Fibroblast of peridontal ligament (primary cell): ENCODE measurements at regions not wholly inside any gene's neighbourhood (a gene's known extent, or its start where the extent isn't known, plus 50 kb on each side); places are given as distances from the start of the nearest gene placed in this dataset.
A peak's percentile ranks its signal among the peaks of the same experiment; 100 is the strongest.

Experiments
- DNase-seq: peaks from one replicate; pipeline ENCODE4 v3.0.0-alpha.2; 2010; ENCODE audit errors: extremely low read depth

DNA sequence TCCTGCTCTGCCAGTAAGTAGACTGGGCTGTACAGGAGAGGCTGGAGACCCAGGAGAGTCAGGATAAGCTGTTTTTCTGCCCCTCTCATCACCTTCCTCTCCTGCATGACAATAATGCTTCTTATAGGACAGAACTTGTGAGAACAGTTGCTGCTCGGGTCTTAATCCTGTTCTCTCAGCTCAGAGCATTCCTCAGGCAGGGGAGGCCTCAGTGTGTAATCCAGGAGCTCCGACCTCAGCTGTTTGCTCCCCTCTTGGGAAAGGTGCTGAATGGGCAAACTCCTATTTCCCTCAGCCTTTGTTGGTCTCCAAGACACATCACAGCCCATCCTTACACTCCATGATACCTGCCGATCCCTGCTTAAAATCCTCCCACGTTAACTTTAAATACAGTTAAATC lies 134.9 kb upstream of the LRFN2 start:
- DNase-seq, result no peak

DNA sequence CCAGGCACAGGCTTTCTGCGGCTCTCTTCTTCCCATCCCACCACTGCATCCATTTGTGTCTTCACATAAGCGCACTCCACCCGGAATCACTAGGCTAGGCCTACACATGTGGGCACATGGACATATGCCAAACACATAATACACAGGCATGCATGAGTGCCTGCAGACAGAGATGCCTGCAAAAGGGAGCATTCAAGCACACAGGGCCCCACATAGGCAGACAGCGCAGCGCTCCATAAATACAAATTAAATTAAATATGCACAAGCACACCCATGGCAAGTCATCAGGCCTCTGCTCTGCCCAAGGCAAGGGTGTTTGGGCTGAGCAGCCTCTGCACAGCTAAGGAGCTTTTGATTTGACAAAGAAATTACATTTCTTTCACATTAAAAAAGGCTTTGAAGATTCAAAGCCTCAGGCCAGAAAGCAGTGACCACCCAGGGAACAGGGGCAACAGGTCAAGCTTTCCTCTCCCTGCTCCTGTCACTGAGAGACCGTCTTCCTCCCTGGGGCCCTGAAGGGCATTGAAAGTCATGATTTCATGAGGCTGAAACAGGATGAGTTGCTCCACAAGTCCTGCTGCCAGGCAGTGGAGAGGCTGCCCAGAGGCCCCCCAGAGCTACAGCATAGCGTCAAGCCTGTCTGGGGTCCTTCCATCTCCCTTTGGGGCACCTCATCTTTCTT lies 134.2 kb upstream of the LRFN2 start:
- DNase-seq, result no peak

- DNase-seq, result no peak
Observed at GRCh38 chr6:40720375-40720748, 133.2 kb upstream of the LRFN2 start.

GRCh38 chr6:40719671-40720374 lies 132.7 kb upstream of the LRFN2 start:
- DNase-seq, result peak; percentile 56

DNA sequence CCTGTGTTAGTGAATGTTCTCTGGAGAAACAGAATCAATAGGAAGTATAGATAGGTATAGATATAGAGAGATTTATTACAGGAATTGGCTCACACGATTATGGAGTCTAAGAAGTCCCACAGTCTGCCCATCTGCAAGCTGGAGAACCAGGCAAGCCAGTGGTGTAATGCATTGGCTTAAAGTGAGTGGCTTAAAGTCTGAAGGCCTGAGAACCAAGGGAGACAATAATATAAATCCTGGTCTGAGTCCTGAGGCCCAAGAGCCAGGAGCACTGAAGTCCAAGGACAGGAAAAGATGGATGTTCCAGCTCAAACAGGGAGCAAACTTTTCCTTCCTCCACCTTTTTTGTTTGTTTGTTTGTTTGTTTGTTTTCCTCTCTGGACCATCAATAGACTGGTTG lies 131.2 kb upstream of the LRFN2 start:
- no peak for DNase-seq

- no peak for DNase-seq
Observed at GRCh38 chr6:40717411-40718057, 130.4 kb upstream of the LRFN2 start.

- DNase-seq, result no peak
Observed at GRCh38 chr6:40715570-40716403, 128.6 kb upstream of the LRFN2 start.

- DNase-seq, result no peak
Observed at GRCh38 chr6:40714576-40715564, 127.7 kb upstream of the LRFN2 start.

- no peak for DNase-seq
Observed at GRCh38 chr6:40714143-40714542, 127.0 kb upstream of the LRFN2 start.

GRCh38 chr6:40713002-40713719 lies 126.0 kb upstream of the LRFN2 start:
- DNase-seq, result no peak

DNA sequence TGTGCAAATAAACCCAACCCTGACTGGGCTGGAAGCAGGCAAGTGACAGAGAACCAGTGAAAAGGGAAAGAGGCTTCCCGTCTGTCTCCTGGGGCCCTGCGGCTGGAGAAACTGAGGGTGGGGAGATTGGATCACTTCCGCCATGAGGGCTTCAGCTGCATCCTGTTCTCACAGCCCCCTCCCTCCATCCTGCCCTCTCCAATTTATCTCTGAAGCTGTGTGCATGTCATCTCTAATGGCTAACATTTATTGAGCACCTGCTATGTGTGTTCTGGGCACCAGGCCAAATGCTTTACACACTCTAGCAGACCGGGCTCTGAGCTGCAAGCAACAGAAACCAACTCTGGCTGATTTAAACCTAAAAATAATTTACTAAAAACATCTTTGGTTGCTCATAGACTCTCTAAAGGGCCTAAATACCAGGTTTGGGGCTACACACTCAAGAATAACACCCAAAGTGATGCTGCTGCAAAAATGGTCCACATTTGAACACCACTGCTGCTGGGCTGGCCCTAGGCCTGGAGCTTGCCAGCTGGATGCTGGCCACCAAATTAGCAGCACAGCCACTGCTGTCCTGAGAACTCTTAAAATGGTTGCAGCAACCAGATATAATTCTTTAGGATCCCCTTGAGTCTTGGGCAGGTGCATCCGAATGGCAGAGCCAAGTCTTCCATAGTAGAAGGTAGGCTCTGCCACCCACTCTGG lies 123.6 kb upstream of the LRFN2 start:
- no peak for DNase-seq

- no peak for DNase-seq
Observed at GRCh38 chr6:40708049-40708448, 120.9 kb upstream of the LRFN2 start.

GRCh38 chr6:40706178-40706577 lies 119.0 kb upstream of the LRFN2 start:
- no peak for DNase-seq

DNA sequence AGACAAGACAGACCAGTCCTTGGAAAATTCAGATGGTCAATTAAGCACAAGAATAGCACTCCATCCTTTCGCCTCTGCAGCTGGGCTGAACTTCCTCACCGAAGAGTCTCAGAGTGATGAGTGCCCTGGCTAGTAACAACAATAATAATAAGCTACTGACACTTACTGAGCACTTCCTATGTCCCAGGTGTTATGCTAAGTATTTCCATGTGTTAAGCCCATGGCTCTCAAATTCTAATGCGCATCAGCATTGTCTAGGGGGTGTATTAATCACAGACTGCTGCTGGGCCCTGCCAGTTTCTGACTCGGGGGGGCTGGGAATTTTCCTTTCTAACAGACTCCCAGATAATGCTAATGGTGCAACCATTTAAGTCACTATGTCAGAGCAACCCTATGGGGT lies 118.2 kb upstream of the LRFN2 start:
- no peak for DNase-seq

DNA sequence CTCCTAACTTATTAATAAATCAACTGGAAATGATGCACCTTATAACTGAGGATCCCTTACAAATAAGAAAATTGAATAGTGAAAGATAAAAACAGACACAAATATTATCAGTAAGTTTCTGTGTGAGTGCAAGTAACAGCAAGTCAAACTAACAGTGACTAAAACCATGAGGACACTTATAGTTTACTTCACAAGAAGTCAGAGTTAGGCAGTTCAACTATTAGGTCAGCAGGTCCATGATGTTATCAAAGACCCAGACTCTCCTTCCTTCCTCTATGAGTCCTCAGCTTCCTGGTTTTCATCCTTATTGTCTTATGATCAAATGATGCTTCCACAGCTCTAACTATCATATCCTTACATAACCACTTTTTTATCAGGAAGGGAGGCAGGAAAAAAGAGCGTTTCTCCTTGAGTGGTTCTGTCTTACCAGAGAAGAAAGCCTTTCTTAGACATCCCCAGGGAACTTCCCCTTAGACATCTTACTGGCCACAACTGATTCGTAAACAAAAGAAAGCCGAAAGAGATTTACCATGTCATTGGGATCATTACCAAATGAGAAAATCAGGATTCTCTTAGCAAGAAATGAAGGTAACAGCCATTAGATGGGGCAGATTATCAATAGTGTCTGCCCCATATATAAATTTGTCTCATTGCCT lies 114.3 kb upstream of the LRFN2 start:
- DNase-seq, result no peak

DNA sequence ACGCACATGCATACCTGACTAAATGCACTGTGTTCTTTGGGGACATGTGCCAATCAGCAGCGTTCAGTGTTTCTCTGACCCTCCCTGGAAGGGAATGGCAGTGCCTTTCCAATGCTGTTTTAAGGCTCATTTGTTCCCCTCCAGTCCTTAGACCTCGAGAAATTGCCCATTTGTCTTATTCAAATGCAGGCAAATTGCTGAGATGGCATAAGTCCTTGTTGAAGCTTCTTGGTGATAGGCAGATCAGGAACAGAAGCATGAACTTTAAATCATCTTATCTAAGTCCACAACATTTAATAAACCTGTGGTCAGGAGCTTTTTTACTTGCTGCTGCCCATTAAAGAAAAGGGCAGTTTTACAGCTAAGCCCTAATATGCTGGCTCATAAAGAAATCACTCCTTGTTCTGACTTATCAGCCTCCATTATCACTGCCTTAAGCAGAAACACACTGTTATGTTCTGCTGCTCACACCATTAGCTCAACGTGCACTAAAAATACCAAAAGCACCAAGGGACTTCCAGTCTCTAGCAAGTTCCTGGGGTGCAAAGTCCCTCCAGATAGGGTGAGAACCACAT lies 112.9 kb upstream of the LRFN2 start:
- no peak for DNase-seq

DNA sequence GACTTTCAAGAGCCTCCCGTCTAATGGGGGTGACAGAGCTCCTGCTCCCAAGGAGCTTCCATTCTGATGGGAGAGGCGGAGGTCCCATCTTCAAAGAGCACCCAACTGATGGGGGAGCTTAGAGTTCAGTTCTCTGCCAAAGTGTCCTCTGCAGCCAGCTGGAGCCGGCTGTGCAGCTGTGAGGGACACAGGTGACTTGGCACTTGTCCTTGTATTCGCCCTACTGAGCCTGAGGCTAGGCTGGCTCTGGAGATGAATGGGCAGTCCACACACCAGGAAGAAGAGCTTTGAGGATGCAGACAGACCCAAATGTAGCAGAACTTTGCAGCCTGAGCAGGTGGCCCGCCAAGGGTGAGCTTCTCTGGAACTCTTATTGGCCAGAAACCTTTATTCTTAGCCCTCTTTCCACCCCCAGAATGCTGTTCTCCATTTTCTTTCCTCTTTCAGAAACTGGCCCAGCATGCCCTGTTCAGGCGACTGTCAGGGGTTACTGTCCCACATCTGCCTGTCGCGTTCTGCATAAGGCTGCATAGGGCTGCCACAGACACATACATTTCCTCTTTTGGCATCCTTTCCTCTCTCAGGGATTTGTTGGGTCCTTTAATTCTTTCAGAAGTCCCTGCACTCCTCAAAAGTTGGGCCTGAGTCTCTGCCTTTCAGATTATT lies 108.7 kb upstream of the LRFN2 start:
- DNase-seq, result no peak

GRCh38 chr6:40695114-40695513 lies 108.0 kb upstream of the LRFN2 start:
- DNase-seq, result no peak
